Urinary bladder (tissue), 3 donors: ENCODE measurements at regions not wholly inside any gene's neighbourhood (a gene's known extent, or its start where the extent isn't known, plus 50 kb on each side); places are given as distances from the start of the nearest gene placed in this dataset.

Experiments
- DNase-seq: peaks from one replicate; pipeline ENCODE4 v3.0.0-alpha.2; 2015; ENCODE audit errors: extremely low spot score
- H3K27ac ChIP-seq: one replicate; pipeline ENCODE4 v1.5.1; 2013; ENCODE audit warnings: low read depth, mild to moderate bottlenecking, moderate library complexity
- H3K36me3 ChIP-seq: one replicate; pipeline ENCODE4 v1.6.1; 2013; ENCODE audit warnings: mild to moderate bottlenecking, moderate library complexity; ENCODE audit not compliant: insufficient read depth
- H3K4me1 ChIP-seq: one replicate; pipeline ENCODE4 v1.6.1; 2013; ENCODE audit warnings: mild to moderate bottlenecking, moderate library complexity; ENCODE audit not compliant: insufficient read depth
- H3K4me3 ChIP-seq: one replicate; pipeline ENCODE4 v1.5.1; 2013; ENCODE audit warnings: low read depth, low read length
- WGBS: extraction: QIAGEN DNeasy Blood & Tissue Kit; methylation state at CpG from one replicate; pipeline ENCODE4 v1.1.7; 2013; 5-methylcytosine and 5-hydroxymethylcytosine counted together
- donor health status: healthy with polysubstance abuse.
- donor health status: healthy.

GRCh38 chr3:111244760-111245159 lies 173.1 kb downstream of the NECTIN3 start:
- no peak for DNase-seq
- Histone ChIP-seq H3K4me1 (no peaks in the 10 kb centered on the region), H3K4me3 (no peak overlapping the region), H3K36me3 (no peaks in the 10 kb centered on the region), H3K27ac (no peak overlapping the region)
- 73% methylated on average over 1 of the region's 1 CpG for WGBS

DNA sequence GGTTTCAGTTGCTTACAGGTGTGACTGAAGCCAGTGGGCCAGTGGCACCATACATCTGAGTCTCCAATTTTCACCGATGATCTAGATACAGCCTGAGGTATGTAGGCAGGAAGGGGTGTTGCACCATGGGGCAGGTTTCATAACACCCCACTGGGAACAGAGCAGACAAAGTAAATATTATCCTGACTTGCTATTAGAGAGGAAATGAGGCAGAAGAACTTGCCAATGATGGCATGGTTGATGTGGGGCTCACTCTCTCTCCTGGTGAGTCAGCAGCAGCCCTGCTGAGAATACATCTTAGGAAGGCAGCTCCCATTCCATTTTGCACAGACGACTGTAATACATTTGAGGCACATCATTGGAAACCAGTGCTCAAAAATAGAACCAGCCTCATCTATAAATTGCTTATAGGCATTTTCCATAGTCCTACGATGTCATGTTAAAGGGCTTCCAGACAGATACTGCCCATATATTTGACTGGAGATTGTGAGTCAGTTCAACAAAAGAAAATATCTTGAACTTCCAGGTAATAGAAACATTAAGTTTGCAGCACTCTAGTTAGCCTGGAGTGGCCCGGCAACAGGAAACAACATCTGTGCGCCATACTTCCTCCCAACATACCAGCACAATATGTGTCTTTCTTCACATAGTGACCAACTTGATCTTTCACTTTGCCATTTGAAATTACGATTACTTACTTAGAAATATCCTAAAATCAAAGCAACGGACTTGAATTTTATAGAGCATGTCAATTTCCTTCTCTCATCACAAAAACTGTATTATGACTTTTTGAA lies 175.5 kb downstream of the NECTIN3 start:
- Histone ChIP-seq H3K36me3 (no peaks in the 10 kb centered on the region), H3K4me1 (no peaks in the 10 kb centered on the region), H3K4me3 (no peak overlapping the region), H3K27ac (no peak overlapping the region)
- no peak for DNase-seq
- WGBS: 79% methylated on average over 7 of the region's 7 CpGs

DNA sequence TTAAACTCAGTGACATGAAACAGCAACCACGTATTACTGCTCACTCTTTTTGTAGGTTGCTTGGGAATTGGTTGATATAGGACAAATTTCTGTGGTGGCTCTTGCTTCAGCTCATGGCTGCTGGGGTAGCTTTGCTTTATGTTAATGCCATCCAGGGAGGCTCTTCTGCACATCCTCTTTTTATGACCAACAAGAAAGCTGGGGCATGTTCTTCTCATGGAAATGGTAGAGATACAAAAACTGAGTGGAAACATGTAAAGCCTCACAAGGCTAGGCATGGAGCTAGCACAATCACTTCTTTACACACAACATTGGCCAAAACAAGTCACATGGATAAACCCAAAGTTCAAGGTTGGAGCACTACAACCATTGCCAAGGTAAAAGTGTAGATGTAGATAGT lies 176.8 kb downstream of the NECTIN3 start:
- no peaks in the 10 kb centered on the region for H3K36me3 ChIP-seq
- 73% methylated on average over 1 of the region's 1 CpG for WGBS
- no peak overlapping the region for H3K4me3 ChIP-seq
- no peak overlapping the region for H3K27ac ChIP-seq
- no peak for DNase-seq
- no peaks in the 10 kb centered on the region for H3K4me1 ChIP-seq

- H3K36me3 ChIP-seq: no peaks in the 10 kb centered on the region
- no peak overlapping the region for H3K4me3 ChIP-seq
- H3K27ac ChIP-seq: no peak overlapping the region
- H3K4me1 ChIP-seq: no peaks in the 10 kb centered on the region
- no peak for DNase-seq
These were observed 177.8 kb downstream of the NECTIN3 start for GRCh38 chr3:111249421-111249820.

DNA sequence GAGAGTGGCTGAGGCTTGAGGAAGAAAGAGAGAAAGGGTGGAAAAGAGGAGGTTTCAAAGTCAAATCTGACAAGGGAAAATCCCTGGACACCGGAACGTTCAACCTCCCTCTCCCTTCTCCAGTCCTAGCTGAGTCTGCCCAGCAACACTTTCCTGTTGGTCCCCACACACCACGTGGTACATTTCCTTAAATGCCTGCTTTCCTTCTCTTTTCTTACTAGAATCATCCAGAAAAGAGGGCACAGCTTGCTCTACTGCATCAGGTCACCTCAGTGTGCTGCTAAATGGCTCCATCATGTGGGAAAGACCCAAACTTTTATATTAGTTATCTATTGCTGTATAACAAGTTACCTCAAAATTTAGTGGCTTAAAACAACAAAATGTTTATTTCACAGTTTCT lies 181.2 kb downstream of the NECTIN3 start:
- WGBS: 28% methylated on average over 3 of the region's 3 CpGs
- Histone ChIP-seq H3K4me3 (no peak overlapping the region), H3K27ac (no peak overlapping the region), H3K36me3 (no peaks in the 10 kb centered on the region), H3K4me1 (no peaks in the 10 kb centered on the region)
- no peak for DNase-seq

- H3K27ac ChIP-seq: no peak overlapping the region
- no peaks in the 10 kb centered on the region for H3K4me1 ChIP-seq
- WGBS: 93% methylated on average over 2 of the region's 2 CpGs
- DNase-seq: no peak
- no peaks in the 10 kb centered on the region for H3K36me3 ChIP-seq
- H3K4me3 ChIP-seq: no peak overlapping the region
These were observed 182.1 kb downstream of the NECTIN3 start for GRCh38 chr3:111253733-111254132.

GRCh38 chr3:111260878-111261277 lies 189.3 kb downstream of the NECTIN3 start:
- DNase-seq: no peak
- Histone ChIP-seq H3K4me1 (no peaks in the 10 kb centered on the region), H3K4me3 (no peak overlapping the region), H3K27ac (no peak overlapping the region), H3K36me3 (no peaks in the 10 kb centered on the region)

DNA sequence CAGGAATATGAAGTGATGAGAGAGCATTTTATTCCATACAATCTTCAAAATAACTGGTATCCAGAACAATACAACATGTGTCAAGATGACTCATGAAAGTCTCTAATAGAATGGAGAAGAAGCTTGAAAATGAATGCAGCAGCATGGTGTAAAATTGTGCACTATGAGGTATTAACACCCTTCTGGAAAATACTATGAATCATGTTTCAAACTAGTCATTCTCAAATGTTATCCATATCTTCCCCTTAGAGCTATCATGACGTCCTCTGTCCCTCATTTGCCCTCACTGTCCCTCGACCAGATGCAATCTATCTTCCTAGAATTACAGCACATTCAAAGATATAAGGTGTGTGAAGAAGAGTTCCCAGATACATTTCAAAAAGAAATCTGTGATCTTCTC lies 198.2 kb downstream of the NECTIN3 start:
- no peaks in the 10 kb centered on the region for H3K4me1 ChIP-seq
- 36% methylated on average over 2 of the region's 2 CpGs for whole genome bisulfite sequencing

GRCh38 chr3:111277226-111277625 lies 205.6 kb downstream of the NECTIN3 start:
- no peak overlapping the region for H3K27ac ChIP-seq
- WGBS: 10% methylated on average over 4 of the region's 4 CpGs
- no peak for DNase-seq
- H3K4me1 ChIP-seq: no peaks in the 10 kb centered on the region
- no peak overlapping the region for H3K4me3 ChIP-seq
- H3K36me3 ChIP-seq: no peaks in the 10 kb centered on the region

More for the DNA sequence above, 198.2 kb downstream of the NECTIN3 start:
- Histone ChIP-seq H3K27ac (no peak overlapping the region), H3K4me3 (no peak overlapping the region), H3K36me3 (no peaks in the 10 kb centered on the region)
- DNase-seq: no peak

DNA sequence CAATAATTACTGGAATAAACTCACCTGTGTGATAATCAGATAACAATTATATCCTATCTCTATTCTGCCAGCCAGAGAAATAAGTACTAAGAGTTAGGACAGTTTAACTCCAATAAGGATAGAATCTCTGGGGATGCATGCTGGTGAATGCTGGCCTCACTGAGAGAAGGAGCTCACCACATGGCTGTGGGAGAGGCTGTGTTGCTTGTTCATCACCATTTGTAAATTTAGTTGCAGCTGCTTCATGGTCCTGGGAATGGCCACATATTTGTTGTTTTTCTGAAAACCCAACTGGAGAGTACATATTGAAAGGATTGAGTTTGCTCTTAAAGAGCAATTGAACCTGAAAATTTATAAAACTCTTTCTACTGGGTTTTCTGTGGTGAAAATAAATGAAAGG lies 207.3 kb downstream of the NECTIN3 start:
- H3K4me1 ChIP-seq: no peaks in the 10 kb centered on the region
- no peak for DNase-seq
- H3K4me3 ChIP-seq: no peak overlapping the region
- H3K27ac ChIP-seq: no peak overlapping the region
- H3K36me3 ChIP-seq: no peaks in the 10 kb centered on the region

- H3K27ac ChIP-seq: no peak overlapping the region
- DNase-seq: no peak
- WGBS: 76% methylated on average over 6 of the region's 6 CpGs
These were observed 210.4 kb downstream of the NECTIN3 start for GRCh38 chr3:111282024-111282423.

DNA sequence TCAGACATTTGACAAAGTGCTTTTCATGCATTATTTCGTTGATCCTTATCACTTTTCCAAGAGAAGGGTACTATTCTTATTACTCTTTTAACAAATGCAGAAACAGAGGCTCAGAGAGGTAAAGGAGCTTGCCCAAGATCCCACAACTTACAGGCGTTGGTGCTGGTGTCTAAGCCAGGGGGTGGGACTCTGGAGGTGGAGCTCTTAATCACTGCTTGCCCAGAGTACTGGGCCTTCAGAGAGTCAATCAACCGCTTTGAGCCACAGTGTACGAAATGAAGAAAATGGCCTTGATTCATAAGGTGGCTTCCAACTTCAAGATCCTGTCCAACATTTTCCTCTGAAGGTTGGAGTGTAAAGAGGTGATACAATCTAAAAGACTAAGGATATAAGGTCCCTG lies 211.5 kb downstream of the NECTIN3 start:
- no peak overlapping the region for H3K27ac ChIP-seq
- no peak for DNase-seq
- WGBS: 85% methylated on average over 4 of the region's 4 CpGs
- H3K36me3 ChIP-seq: no peaks in the 10 kb centered on the region
- H3K4me3 ChIP-seq: no peak overlapping the region
- H3K4me1 ChIP-seq: no peaks in the 10 kb centered on the region

More at GRCh38 chr3:111282024-111282423, 210.4 kb downstream of the NECTIN3 start:
- H3K4me1 ChIP-seq: no peaks in the 10 kb centered on the region
- no peak overlapping the region for H3K4me3 ChIP-seq
- H3K36me3 ChIP-seq: no peaks in the 10 kb centered on the region

- no peak overlapping the region for H3K27ac ChIP-seq
- no peaks in the 10 kb centered on the region for H3K36me3 ChIP-seq
- H3K4me1 ChIP-seq: no peaks in the 10 kb centered on the region
- no peak overlapping the region for H3K4me3 ChIP-seq
- WGBS: 84% methylated on average over 4 of the region's 4 CpGs
- no peak for DNase-seq
These were observed 213.0 kb downstream of the NECTIN3 start for GRCh38 chr3:111284503-111285183.

GRCh38 chr3:111285184-111285538 lies 213.5 kb downstream of the NECTIN3 start:
- WGBS: 93% methylated on average over 1 of the region's 1 CpG
- no peak for DNase-seq
- Histone ChIP-seq H3K4me1 (no peaks in the 10 kb centered on the region), H3K4me3 (no peak overlapping the region), H3K36me3 (no peaks in the 10 kb centered on the region), H3K27ac (no peak overlapping the region)
